Endodermal cell (in vitro differentiated cells): ENCODE measurements at regions not wholly inside any gene's neighbourhood (a gene's known extent, or its start where the extent isn't known, plus 50 kb on each side); places are given as distances from the start of the nearest gene placed in this dataset.

Source experiments
- DNase-seq: peaks from one replicate; pipeline ENCODE4 v3.0.0-alpha.2; 2017
- H3K27ac ChIP-seq: 2 replicates; pipeline ENCODE4 v1.5.1; 2013; ENCODE audit warnings: mild to moderate bottlenecking, low read depth, low read length, moderate library complexity
- H3K27me3 ChIP-seq: 2 replicates; pipeline ENCODE4 v1.6.1; 2013; ENCODE audit warnings: mild to moderate bottlenecking, low read length, moderate library complexity; ENCODE audit not compliant: insufficient read depth, control insufficient read depth, poor library complexity, severe bottlenecking
- H3K36me3 ChIP-seq: 2 replicates; pipeline ENCODE4 v1.7.0; 2013; ENCODE audit warnings: mild to moderate bottlenecking, low read length, moderate library complexity; ENCODE audit not compliant: control insufficient read depth, insufficient read depth
- H3K4me1 ChIP-seq: one replicate; pipeline ENCODE4 v1.7.0; 2013; ENCODE audit warnings: low read length; ENCODE audit not compliant: control insufficient read depth, insufficient read depth
- H3K4me3 ChIP-seq: 2 replicates; pipeline ENCODE4 v1.5.1; 2013; ENCODE audit warnings: mild to moderate bottlenecking, low read length, moderate library complexity
- H3K9ac ChIP-seq: 2 replicates; pipeline ENCODE4 v1.6.1; 2013; ENCODE audit warnings: mild to moderate bottlenecking, low read length, moderate library complexity; ENCODE audit not compliant: poor library complexity, severe bottlenecking; ENCODE audit errors: extremely low read depth
- H3K9me3 ChIP-seq: 2 replicates; pipeline ENCODE4 v1.6.1; 2013; ENCODE audit warnings: mild to moderate bottlenecking, low read length, moderate library complexity; ENCODE audit not compliant: control insufficient read depth
- H3K27ac Mint-ChIP-seq: 2 replicates; pipeline ENCODE4 v1.8.0; 2020; ENCODE audit warnings: mixed read lengths
- H3K27me3 Mint-ChIP-seq: 2 replicates; pipeline ENCODE4 v1.8.0; 2021; ENCODE audit warnings: mild to moderate bottlenecking, mixed read lengths; ENCODE audit not compliant: insufficient read depth
- H3K36me3 Mint-ChIP-seq: 2 replicates; pipeline ENCODE4 v1.8.0; 2020; ENCODE audit warnings: low read depth, mixed read lengths
- H3K4me1 Mint-ChIP-seq: 2 replicates; pipeline ENCODE4 v1.8.0; 2020; ENCODE audit warnings: mixed read lengths
- H3K4me3 Mint-ChIP-seq: 2 replicates; pipeline ENCODE4 v1.8.0; 2020; ENCODE audit warnings: mild to moderate bottlenecking, moderate library complexity, mixed read lengths
- H3K9me3 Mint-ChIP-seq: 2 replicates; pipeline ENCODE4 v1.8.0; 2020; ENCODE audit warnings: mild to moderate bottlenecking, mixed read lengths
- CTCF ChIP-seq: fragments of 200-600 bp; sonication (generic); conservative IDR thresholded peaks from 2 replicates; pipeline ENCODE4 v1.5.0; 2021; ENCODE audit warnings: antibody characterized with exemption, mild to moderate bottlenecking
- WGBS, 2 experiments: methylation state at CpG; one replicate each; pipeline versions ENCODE4 v1.1.5 to v1.1.7; 2013; ENCODE audit warnings: missing lambda C conversion rate in 2 of 2, mixed read lengths in 1 of 2; ENCODE audit not compliant: insufficient coverage in 1 of 2, insufficient read length in 1 of 2; 5-methylcytosine and 5-hydroxymethylcytosine counted together

GRCh38 chr10:57468894-57469432 lies 798.7 kb downstream of the IPMK start:
- no peaks in the 10 kb centered on the region for H3K4me1 ChIP-seq
- H3K27me3 ChIP-seq, result peaks cover 71% of the 10 kb centered on the region
- no peak overlapping the region for H3K27ac Mint-ChIP-seq
- WGBS, 2 experiments, result 86 to 100% methylated on average over 2 to 4 of the region's 4 CpGs
- no peak for DNase-seq
- peaks cover 71% of the 10 kb centered on the region for H3K27me3 Mint-ChIP-seq
- no peaks in the 10 kb centered on the region for H3K9me3 ChIP-seq
- H3K36me3 Mint-ChIP-seq, result no peaks in the 10 kb centered on the region
- no peak overlapping the region for H3K4me3 Mint-ChIP-seq
- H3K4me3 ChIP-seq, result no peak overlapping the region
- H3K36me3 ChIP-seq, result no peaks in the 10 kb centered on the region
- TF ChIP-seq CTCF, result no peak
- no peak overlapping the region for H3K9ac ChIP-seq
- H3K4me1 Mint-ChIP-seq, result peaks cover 4% of the 10 kb centered on the region
- no peaks in the 10 kb centered on the region for H3K9me3 Mint-ChIP-seq
- no peak overlapping the region for H3K27ac ChIP-seq

- Mint-ChIP-seq H3K27ac (no peak overlapping the region), H3K4me3 (no peak overlapping the region), H3K27me3 (peaks cover 88% of the 10 kb centered on the region), H3K4me1 (peaks cover 4% of the 10 kb centered on the region), H3K36me3 (no peaks in the 10 kb centered on the region), H3K9me3 (no peaks in the 10 kb centered on the region)
- Histone ChIP-seq H3K27me3 (peaks cover 94% of the 10 kb centered on the region), H3K9ac (no peak overlapping the region), H3K27ac (no peak overlapping the region), H3K4me3 (no peak overlapping the region), H3K4me1 (no peaks in the 10 kb centered on the region), H3K9me3 (no peaks in the 10 kb centered on the region), H3K36me3 (no peaks in the 10 kb centered on the region)
- 90 to 94% methylated on average over 2 of the region's 2 CpGs for WGBS, 2 experiments
- DNase-seq, result no peak
- TF ChIP-seq CTCF, result no peak
Measured at GRCh38 chr10:57465155-57465554, 802.5 kb downstream of the IPMK start.

- no peak overlapping the region for H3K4me3 Mint-ChIP-seq
- WGBS, 2 experiments, result 88% methylated on average over 1 of the region's 1 CpG; no CpG with 5 or more reads in 1 of the 2 experiments
Measured at GRCh38 chr10:57460540-57460939, 807.2 kb downstream of the IPMK start.

More at GRCh38 chr10:57460540-57460939, 807.2 kb downstream of the IPMK start:
- Histone ChIP-seq H3K4me3 (no peak overlapping the region), H3K4me1 (no peaks in the 10 kb centered on the region), H3K36me3 (no peaks in the 10 kb centered on the region), H3K9ac (no peak overlapping the region), H3K27ac (no peak overlapping the region), H3K27me3 (peaks cover 77% of the 10 kb centered on the region), H3K9me3 (no peaks in the 10 kb centered on the region)
- no peaks in the 10 kb centered on the region for H3K9me3 Mint-ChIP-seq
- H3K4me1 Mint-ChIP-seq, result no peaks in the 10 kb centered on the region
- H3K36me3 Mint-ChIP-seq, result no peaks in the 10 kb centered on the region
- H3K27ac Mint-ChIP-seq, result no peak overlapping the region
- no peak for TF ChIP-seq CTCF
- DNase-seq, result no peak
- peaks cover 73% of the 10 kb centered on the region for H3K27me3 Mint-ChIP-seq
